ENCODE measurements at regions not wholly inside any gene's neighbourhood (a gene's known extent, or its start where the extent isn't known, plus 50 kb on each side); places are given as distances from the start of the nearest gene placed in this dataset.

DNA sequence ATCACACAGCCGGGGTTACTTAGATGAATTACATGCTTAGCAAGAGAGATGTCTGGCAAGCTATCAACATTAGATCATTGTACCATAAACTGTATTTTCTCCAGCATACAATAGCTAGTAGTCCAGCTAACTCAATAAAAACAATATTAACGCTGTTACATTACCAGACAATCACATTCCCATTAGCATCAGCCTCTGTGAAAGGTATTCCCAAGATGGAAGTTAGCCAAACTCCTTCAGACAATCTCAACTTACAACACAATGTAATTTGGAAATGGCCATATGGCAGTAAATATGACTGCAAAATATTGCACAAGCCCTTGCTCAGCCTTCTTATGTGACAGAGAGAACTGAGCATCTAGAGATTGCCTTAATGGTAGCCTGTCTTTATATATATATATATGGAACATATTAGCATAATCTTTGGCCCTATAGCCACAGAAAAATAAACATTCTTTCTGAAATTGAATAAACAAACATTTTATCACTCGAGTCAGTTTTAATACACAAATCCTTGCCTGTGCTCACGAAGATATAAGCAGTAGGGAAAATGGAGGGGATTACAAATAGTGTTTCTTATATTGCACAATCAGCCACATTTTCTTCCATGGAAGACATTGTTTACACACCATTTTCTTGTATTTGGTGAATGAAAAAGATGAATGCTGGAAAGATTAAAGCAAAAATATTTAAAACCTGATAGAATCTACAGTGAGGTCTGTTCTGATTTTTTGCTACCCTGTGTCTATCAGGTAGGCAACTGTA lies 1060.5 kb downstream of the DIAPH3 start:
- H3K4me2 ChIP-seq (ENCODE audit: insufficient read depth, insufficient read length, low read length), result no peak overlapping the region
- WGBS (ENCODE audit: extremely low coverage, insufficient read length, low lambda C conversion rate), result no CpG with 5 or more reads among the region's 4 CpGs
- no peak overlapping the region for H2AFZ ChIP-seq (ENCODE audit: low read length)

More for the DNA sequence above, 1060.5 kb downstream of the DIAPH3 start:
- Histone ChIP-seq H3K56ac (ENCODE audit: insufficient read length, low read depth, low read length) (no peak overlapping the region), H3K4me1 (ENCODE audit: insufficient read depth, low read length) (no peaks in the 10 kb centered on the region), H2BK120ac (ENCODE audit: low read depth, low read length, poor library complexity, severe bottlenecking) (no peak overlapping the region), H3K27me3 (ENCODE audit: insufficient read depth, low read length) (no peaks in the 10 kb centered on the region), H4K8ac (replicated peaks; ENCODE audit: insufficient read length, low read depth, low read length) (no peak overlapping the region), H2BK15ac (ENCODE audit: low read depth, low read length) (no peak overlapping the region), H2BK5ac (ENCODE audit: insufficient read length, low read length) (no peak overlapping the region), H2BK12ac (ENCODE audit: insufficient read length, low read depth, low read length) (no peak overlapping the region), H3K27ac (ENCODE audit: insufficient read length, low read depth, low read length) (no peak overlapping the region), H3K9me3 (ENCODE audit: control insufficient read depth, low read depth, low read length) (no peaks in the 10 kb centered on the region), H3K14ac (ENCODE audit: insufficient read depth, low read length) (no peak overlapping the region), H2AK5ac (ENCODE audit: insufficient read length, low read length) (no peak overlapping the region), H3T11ph (ENCODE audit: low read length) (no peak overlapping the region), H3K79me1 (ENCODE audit: insufficient read depth, low read depth, low read length, poor library complexity, severe bottlenecking) (no peaks in the 10 kb centered on the region), H4K91ac (ENCODE audit: insufficient read length, low read depth, low read length) (no peak overlapping the region), H3K18ac (ENCODE audit: insufficient read length, low read depth, low read length) (no peak overlapping the region), H3K9ac (ENCODE audit: extremely low read depth, insufficient read length, low read length) (no peak overlapping the region), H4K5ac (ENCODE audit: insufficient read length, low read depth, low read length) (no peak overlapping the region), H3K23me2 (ENCODE audit: insufficient read length, low read depth, low read length, poor library complexity, severe bottlenecking) (no peaks in the 10 kb centered on the region), H3K4ac (ENCODE audit: low read depth, low read length) (no peak overlapping the region), H2BK20ac (ENCODE audit: low read depth, low read length, poor library complexity, severe bottlenecking) (no peak overlapping the region), H3K79me2 (ENCODE audit: insufficient read depth, low read length) (no peaks in the 10 kb centered on the region), H3K23ac (ENCODE audit: insufficient read length, low read depth, low read length) (no peak overlapping the region), H4K20me1 (ENCODE audit: control insufficient read depth, insufficient read depth, insufficient read length) (no peaks in the 10 kb centered on the region)
- H3K27ac Mint-ChIP-seq, result no peak overlapping the region
- no peaks in the 10 kb centered on the region for H3K27me3 Mint-ChIP-seq (ENCODE audit: low read depth)
- H3K9me3 Mint-ChIP-seq, result peaks cover 2 to 5% of the 10 kb centered on the region in 2 experiments; a peak in 3 of 5 replicates
- H3K36me3 Mint-ChIP-seq (ENCODE audit: insufficient read depth in 1 of 3, low read depth in 3 of 3), result peaks cover 0 to 10% (median 4%) of the 10 kb centered on the region in 3 experiments; a peak in 2 of 7 replicates
- H3K4me1 Mint-ChIP-seq, result peaks cover 6 to 9% of the 10 kb centered on the region in 2 experiments
- TF ChIP-seq, protein P1, sequence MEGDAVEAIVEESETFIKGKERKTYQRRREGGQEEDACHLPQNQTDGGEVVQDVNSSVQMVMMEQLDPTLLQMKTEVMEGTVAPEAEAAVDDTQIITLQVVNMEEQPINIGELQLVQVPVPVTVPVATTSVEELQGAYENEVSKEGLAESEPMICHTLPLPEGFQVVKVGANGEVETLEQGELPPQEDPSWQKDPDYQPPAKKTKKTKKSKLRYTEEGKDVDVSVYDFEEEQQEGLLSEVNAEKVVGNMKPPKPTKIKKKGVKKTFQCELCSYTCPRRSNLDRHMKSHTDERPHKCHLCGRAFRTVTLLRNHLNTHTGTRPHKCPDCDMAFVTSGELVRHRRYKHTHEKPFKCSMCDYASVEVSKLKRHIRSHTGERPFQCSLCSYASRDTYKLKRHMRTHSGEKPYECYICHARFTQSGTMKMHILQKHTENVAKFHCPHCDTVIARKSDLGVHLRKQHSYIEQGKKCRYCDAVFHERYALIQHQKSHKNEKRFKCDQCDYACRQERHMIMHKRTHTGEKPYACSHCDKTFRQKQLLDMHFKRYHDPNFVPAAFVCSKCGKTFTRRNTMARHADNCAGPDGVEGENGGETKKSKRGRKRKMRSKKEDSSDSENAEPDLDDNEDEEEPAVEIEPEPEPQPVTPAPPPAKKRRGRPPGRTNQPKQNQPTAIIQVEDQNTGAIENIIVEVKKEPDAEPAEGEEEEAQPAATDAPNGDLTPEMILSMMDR (conservative IDR thresholded peaks at IDR 0.05), result no peak
- no peak for DNase-seq
- H3K4me3 Mint-ChIP-seq, result no peak overlapping the region
